Retinal pigment epithelial cell (primary cell): ENCODE measurements at regions not wholly inside any gene's neighbourhood (a gene's known extent, or its start where the extent isn't known, plus 50 kb on each side); places are given as distances from the start of the nearest gene placed in this dataset.

Source experiments
- DNase-seq: peaks from one replicate; pipeline ENCODE4 v3.0.0-alpha.2; 2010; ENCODE audit warnings: low read depth
- H3K4me3 ChIP-seq: 2 replicates; pipeline ENCODE4 v1.5.1; 2011; ENCODE audit warnings: mild to moderate bottlenecking, low read length, control low read depth, moderate library complexity
- CTCF ChIP-seq: conservative IDR thresholded peaks from 2 replicates; pipeline ENCODE4 v1.5.1; 2011; ENCODE audit warnings: low read depth, low read length, control low read depth, inconsistent platforms

GRCh38 chr5:147073098-147073497 is 161.7 kb upstream of the STK32A start:
- DNase-seq, result no peak
- no peak for TF ChIP-seq CTCF
- H3K4me3 ChIP-seq, result no peak overlapping the region

- no peak for TF ChIP-seq CTCF
- no peak for DNase-seq
- H3K4me3 ChIP-seq, result no peak overlapping the region
These were observed 159.6 kb upstream of the STK32A start for GRCh38 chr5:147075187-147075586.

- TF ChIP-seq CTCF, result no peak
- H3K4me3 ChIP-seq, result no peak overlapping the region
- DNase-seq, result no peak
These were observed 154.4 kb upstream of the STK32A start for GRCh38 chr5:147080391-147080790.

GRCh38 chr5:147081311-147081764 is 153.5 kb upstream of the STK32A start:
- TF ChIP-seq CTCF, result no peak
- no peak overlapping the region for H3K4me3 ChIP-seq
- no peak for DNase-seq

GRCh38 chr5:147084702-147085101 is 150.1 kb upstream of the STK32A start:
- TF ChIP-seq CTCF, result no peak
- no peak overlapping the region for H3K4me3 ChIP-seq
- DNase-seq, result no peak

- no peak for TF ChIP-seq CTCF
- DNase-seq, result no peak
These were observed 149.4 kb upstream of the STK32A start for GRCh38 chr5:147085409-147085808.

GRCh38 chr5:147092044-147092443 is 142.8 kb upstream of the STK32A start:
- no peak overlapping the region for H3K4me3 ChIP-seq
- no peak for DNase-seq
- TF ChIP-seq CTCF, result no peak

More at GRCh38 chr5:147085409-147085808, 149.4 kb upstream of the STK32A start:
- H3K4me3 ChIP-seq, result no peak overlapping the region
